HG02885 (cell line): ENCODE measurements at regions not wholly inside any gene's neighbourhood (a gene's known extent, or its start where the extent isn't known, plus 50 kb on each side); places are given as distances from the start of the nearest gene placed in this dataset.
"Not testable (repeated sequence)": the region's sequence is repeated elsewhere in the genome, so short reads cannot be mapped to it uniquely, and the experiment has no call there.

Source experiments
- ATAC-seq: cut with Tn5 transposase; IDR thresholded peaks from one replicate; pipeline ENCODE4 v1.9.1; 2021; ENCODE audit warnings: mild to moderate bottlenecking; ENCODE audit not compliant: unreplicated experiment, poor library complexity

DNA sequence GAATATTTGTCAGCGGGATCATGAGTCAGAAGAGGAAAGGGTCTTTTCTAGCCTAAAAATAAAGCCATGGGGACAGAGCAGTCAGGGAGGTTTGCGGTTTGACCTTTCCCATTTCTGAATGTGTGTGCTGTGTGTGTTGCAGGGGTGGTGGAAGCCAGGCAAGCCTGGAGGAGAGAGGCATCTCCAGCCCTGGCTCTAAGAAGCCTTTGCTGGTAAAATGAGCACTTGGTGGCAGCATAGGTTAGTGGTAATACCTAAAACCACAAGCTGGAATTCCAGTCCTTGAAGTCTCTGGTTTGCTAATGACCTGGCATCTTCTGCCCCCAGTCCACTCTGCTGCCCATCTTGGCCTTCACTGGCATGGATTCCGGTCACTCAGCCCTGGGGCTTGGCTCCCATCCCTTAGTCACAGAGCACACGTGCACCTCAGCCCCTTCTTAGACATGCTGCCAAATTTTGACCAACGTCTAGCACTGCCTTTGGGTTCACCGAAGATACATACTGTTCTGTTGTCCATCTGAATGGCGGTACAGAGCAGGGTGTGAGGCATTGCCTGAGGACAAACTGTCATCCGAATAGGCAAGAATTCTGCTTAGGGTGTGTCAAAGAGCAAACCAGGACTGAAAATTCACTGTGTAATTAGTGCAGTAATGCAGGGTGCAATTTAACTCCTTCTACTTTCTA, 52.7 kb downstream of the KCNA5 start:
- ATAC-seq = no peak

DNA sequence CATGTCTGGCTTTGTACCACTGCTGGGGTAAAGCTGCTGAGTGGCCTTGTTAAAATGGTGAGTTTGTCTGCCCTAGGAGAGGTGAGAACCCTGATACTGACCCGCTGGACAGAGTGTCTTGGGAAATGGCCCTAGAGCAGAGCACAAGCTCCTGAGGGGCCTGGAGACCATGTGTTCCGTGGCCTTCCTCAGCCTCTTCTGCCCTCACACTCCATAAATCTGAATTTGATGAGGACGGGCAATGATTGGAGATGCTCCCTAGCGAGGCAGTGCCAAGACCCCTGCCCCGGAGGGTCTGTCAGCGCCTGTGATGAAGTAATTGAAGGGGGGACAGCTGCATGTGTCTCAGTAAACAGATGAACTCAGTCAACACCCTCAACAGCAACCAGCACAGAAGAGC, 54.1 kb downstream of the KCNA5 start:
- no peak for ATAC-seq

DNA sequence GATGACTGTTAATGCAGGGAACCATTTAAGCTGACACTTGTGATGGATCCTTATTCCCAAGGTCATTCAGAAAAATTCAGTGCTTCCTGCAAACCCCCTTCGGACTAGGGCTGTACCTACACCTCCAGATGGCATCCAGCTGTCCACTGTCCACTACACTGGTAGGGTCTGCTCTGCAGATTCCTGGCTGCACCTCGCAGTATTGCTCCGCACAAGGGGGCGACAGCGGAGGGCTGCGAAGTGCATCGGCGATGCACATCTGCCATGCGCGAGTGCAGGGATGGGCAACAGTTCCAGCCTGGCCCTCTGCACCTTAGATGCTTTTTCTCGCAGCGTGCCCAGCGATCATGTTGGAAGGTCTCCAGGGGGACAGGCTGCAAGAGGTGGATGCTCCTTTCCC, 55.5 kb downstream of the KCNA5 start:
- no peak for ATAC-seq

DNA sequence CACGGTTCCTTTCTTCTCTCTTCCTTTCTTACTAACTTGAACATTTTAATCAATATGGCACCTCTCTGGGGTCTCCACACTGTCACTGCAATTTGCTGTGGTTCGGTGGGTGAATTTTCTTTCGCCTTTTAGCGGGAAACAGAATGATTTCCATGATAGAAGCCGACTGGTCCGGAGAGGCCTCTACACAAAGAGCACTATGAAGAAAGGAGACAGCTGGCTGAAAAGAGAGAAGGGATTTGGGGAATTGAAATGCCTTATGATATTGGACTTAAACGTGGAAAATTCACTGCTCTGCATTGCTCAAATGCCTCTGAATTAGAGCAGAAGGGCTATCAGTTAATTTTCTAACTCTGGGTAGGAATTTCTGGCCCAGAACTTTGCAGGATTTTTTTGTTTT, 55.9 kb downstream of the KCNA5 start:
- no peak for ATAC-seq

DNA sequence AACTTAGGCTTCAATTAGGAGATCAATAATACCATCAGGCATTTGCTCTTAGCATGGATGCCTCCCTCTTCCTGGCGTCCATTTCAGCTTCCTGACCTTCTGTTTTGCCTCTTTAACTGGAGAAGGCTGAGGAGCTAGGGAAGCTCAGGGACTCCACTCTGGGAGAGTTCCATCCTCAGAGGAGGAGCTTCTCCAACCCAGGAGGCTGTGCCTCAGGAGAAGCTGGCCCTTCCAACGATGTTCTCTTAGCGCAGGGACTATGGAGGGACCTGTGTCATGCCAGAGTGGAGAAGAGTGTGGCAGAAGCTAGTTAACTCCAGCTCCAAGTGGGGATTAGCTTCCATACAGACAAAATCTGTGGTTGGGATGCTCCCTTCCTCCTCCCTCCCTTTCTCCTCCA, 58.0 kb downstream of the KCNA5 start:
- no peak for ATAC-seq

DNA sequence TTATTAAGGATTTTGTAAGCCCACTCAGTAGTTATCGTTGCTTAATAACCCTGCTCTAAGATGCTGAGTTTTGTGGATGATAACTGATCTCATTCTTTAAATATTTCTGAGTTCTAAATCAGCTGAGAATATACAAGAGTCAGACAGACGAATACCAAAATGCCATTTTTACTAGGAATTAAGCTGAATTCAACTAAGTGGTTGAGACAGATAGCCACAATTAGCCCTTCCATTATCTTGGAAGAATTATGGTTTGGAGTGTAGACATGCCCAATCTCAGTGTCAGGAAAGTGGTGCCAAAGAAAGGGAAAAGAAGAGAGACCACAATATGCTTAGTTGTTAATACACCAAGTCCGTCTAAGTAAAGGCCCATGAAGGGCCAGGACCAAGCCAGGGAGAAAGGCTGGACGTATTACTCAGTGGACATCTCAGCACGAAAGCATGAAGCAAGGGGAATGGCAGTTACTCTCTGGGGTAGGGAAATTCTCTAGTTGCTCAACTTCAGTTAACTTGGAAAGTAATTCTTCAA, 58.6 kb downstream of the KCNA5 start:
- ATAC-seq = no peak

DNA sequence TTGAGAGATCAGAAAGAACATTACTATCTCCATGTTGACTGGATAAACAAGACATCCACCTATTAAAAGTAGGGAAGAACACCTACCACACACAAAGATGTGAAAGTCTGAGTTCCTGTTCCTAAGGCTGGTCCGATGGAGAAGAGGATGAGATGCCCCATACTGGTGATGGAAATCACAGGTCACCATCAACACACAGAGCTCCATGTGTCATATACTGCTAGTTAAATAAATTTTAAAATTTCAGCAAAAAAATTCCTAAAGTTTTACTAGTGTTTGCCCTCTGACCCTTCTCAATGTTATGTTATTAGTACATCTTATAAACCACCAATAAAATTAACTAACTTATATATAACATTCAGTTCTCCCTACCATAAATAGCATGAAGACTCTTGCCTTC, 59.1 kb downstream of the KCNA5 start:
- ATAC-seq = no peak

DNA sequence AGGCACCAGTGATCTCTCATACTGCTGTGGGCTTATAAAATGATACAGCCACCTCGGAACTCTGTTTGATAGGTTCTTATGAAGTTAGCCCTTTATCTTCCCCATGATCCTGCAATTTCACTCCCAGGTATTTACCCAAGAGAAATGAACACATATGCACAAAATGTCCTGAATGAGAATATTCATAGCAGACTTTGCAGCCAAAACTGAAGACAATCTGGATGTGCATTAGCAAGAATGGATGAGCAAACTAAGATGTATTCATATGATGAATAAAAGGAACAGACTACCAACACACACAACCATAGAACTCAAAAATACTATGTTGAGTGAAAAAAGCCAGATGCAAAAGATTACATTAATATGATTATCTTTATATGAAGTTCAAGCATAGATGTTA, 66.7 kb downstream of the KCNA5 start:
- ATAC-seq = no peak

DNA sequence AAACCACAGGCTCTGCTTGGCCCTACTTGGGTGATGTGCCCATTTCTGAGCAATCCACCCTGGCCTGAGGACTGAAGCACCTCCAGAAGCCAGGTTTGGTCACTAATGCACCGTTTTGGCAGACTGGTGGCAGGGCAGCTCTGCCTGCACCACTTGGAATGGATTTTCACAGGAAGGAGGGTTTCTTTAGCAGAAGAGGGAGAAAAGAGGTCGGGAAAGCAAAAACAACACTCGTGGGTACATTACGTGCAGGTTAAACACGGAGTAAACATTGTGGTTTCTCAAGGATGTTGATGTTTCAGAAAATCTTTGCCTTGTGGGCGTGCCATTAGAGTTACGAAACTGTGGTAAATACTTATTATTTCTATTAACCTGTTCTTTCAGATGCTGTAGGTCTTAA, 70.8 kb downstream of the KCNA5 start:
- no peak for ATAC-seq

DNA sequence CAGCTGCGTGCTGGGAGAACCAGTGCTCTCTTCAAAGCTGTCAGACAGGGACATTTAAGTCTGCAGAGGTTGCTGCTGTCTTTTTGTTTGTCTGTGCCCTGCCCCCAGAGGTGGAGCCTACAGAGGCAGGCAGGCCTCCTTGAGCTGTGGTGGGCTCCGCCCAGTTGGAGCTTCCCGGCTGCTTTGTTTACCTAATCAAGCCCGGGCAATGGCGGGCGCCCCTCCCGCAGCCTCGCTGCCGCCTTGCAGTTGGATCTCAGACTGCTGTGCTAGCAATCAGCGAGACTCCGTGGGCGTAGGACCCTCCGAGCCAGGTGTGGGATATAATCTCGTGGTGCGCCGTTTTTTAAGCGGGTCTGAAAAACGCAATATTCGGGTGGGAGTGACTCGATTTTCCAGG, 78.1 kb downstream of the KCNA5 start:
- ATAC-seq = not testable (repeated sequence)

DNA sequence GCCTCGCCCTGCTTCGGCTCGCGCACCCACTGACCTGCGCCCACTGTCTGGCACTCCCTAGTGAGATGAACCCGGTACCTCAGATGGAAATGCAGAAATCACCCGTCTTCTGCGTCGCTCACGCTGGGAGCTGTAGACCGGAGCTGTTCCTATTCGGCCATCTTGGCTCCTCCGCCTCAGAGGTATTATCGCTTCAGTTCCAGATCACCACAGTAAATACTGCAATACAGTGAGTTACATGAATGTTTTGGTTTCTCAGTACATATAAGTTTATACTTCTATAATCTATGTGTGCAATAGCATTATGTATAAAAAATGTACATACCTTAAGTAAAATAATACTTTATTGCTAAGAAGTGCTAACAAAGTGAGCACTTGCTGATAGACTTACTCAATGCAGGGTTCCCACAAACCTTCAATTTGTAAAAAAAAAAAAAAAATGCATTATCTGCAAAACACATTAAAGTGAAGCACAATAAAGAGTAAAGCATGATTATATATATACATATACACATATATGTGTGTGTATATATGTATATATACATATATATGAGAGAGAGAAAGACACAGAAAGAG, 78.7 kb downstream of the KCNA5 start:
- ATAC-seq = not testable (repeated sequence)

DNA sequence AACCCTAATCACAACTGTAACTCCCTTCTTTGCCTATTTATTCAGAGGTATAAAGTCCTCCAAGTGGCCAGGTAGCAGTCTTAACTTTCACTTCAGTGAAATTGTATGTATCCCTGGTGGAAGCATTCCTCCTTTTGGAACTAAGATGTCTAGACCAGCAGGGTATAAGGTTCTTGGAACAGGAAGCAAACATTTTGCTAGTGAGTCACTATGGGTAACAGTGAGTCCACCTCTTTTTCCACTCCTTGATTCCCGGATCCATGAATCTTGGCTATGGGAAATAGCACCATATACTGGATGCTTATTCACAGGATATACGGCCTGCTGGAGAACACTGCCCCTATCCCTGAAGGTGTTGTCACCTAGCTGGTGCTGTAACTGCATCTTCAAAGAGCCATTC, 80.2 kb downstream of the KCNA5 start:
- ATAC-seq = no peak

DNA sequence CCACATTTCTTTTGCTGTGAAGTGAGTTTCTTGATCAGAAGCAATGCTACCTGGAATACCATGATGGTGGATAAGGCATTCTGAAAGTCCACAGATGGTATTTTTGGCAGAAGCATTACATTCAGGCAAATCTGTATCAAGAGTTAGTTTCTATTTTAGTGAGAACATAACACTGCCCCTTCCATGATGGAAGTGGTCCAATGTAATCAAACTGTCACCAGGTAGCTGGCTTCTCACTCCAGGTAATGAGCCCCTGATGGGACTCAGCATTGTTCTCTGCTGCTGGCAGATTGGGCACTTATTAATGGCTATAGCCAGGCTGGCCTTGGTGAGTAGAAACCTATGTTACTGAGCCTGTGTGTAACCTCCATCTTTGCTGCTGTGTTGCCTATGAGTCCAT, 80.7 kb downstream of the KCNA5 start:
- no peak for ATAC-seq

DNA sequence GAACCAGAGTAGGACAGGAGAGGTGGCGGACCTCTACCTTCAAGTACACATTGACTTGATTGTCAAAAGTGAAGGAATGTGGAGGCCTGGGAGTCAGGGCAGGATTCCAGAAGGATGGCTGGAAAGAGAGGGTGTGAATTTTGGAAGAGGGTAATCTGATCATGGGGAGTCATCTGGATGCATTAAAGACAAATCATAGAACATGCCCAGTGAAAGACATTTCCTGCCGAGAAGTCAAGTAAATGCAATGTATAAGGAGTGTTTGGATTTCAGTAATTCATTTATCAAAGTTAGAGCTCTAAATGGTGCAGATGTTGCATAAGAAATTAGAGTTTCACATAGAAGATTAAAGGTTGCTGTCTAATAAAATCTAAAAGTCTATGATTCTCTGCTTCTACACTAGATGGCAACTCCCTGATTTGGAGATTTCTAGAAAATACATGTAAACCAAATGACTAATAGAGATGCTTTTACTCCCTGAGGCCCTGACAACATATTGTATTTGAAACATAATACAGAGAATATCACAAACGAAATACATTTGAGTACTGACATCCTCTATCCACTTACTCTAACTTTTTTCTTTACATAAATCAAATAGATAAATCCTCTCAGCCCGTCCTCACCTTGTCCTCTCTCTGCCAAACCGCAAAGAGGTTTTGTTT, 91.3 kb downstream of the KCNA5 start:
- ATAC-seq = no peak

DNA sequence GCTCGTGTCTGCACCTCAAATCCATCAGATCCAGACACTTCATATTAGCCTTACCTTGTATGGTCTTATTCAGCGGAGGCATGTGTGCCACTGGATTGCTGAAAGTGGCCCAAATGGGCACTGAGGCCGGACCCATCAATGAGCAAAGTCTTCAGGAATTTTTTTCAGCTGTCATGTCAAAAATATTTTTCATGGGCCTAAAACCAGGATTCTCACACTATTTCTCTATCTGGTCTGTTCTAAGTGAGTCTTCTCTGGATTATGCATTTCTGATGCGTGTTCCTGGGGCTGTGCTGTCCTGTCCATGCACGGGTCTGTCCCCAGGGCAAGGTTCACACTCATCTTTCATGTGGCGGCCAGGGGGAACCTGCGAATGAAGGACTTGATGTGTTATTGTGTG, 94.6 kb downstream of the KCNA5 start:
- ATAC-seq = no peak

DNA sequence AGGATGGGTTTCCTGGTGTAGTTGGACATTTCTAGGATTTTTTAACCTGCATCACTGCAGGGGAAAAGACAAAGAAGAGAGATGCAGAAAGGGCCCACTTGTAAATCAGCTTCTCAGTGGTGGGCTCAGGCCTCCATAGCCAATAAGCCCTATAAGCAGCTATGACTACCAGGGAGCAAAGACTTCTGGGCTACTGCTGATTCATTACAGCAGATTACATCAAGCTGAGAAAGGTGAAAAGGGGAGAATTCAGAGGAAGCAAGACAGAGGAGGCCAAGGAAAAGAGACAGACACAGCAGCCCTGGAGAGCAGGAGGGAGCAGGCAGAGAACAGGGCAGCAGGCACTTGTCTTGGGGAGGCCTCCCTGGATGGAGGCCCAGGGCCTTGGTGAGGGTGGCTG, 95.2 kb downstream of the KCNA5 start:
- no peak for ATAC-seq

DNA sequence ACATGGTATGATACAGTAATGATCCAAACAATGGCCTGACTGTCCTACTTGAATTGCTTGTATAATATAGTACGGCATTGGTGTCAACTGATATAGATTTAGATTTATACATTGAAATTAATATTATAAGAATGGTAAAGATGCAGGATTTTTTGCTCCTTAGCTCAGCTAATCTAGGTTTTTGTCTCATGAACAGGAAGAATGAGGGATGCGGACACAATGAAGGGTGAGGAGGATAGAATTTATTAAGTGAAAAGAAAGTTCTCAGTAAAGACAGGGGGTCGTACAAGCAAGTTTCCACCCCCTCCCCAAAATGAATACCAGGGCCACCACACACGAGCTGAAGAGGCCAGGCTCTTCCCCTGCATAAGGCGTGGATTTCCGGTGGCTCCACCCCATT, 96.1 kb downstream of the KCNA5 start:
- ATAC-seq = no peak

DNA sequence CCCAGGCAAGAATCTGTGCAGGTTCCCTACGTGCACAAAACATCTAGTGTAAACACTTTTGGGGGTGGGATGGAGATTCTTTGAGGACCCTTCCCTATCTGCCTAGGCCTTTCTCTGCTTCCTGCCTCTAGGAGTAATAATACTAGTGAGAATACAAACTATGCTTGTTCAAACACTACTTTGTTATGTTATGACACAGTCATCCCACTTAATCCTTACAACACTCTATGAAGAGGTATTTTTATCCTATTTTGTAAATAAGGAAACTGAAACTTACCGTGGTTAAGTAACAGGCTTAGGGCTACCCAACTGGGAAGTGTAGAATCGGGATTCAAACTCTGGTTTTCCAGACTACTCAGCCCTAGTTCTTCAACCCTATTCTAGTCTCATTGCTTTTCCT, 96.5 kb downstream of the KCNA5 start:
- ATAC-seq = no peak

DNA sequence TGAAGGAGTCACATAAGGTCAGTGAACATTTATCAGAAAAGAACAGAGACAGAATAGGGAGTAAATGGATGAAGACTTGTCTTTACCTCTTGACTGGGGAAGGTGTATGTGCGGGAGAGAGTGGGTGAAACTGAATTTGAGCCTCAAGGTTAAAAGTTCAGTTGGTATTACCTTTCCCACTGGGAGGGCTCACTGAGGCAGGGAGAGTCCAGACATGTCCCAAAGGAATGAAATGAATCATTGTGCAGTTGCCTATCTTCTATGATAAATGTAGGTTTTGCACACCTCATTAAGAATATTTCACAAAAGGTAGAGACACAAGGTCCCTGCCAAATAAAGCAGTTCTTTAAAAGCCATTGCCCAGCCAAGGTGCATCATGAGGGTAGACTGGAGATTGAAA, 105.2 kb downstream of the KCNA5 start:
- ATAC-seq = no peak

DNA sequence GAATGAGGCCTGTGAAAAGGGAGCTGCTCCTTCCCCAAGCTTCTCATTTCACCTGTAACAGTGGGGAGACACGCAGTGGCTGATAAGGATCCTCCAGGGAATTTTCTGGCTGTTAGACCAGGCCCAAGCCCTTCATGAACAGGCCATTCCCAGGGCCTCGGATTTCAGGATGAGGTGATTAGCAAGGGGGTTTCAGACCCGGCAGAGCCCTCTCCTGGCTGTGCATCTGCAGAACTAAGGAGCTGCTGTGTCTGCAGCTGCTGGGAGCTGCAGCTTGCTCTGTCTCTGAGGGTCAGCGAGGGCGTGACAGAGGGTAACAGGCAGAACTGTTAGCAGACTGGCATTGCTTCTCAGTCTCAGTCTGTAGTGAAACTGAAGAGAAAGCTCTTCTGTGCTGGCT, 110.4 kb downstream of the KCNA5 start:
- no peak for ATAC-seq

DNA sequence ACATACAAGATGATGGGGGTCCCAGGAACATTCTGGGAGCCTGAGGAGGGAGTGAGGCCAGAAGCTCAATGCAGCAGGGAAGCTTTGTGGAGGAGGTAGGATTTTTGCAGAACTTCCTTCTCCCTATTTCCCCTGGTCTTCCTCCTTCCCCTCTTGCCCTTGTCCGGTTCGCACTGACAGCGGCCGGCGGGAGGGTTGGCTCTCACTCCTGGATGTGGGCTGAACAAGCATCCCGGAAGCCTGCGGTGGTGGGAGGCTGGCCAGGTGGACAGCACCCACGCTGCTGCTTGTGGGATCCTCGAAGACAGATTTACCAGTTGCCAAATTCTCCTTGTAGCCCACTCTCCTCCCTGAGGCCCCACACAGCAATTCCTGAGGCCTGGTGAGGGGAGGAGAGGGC, 112.2 kb downstream of the KCNA5 start:
- ATAC-seq = no peak

DNA sequence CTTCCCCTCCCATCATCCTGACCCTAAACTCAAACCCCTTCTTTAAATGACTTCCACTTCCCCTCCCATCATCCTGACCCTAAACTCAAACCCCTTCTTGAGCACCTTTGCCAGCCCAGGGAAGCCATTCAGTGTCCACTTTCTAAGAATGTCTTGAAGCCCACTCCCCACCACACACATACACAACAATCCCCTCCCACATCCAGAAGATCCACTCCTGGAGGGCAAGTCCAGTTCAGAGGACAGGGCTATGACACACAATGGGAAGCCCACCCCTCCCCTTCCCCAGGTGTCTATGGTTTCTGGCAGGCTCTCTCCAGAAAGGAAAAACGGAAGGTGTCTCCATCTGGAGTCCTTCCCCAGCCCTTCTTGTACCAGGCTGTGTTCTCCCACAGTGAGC, 117.1 kb downstream of the KCNA5 start:
- no peak for ATAC-seq
